GM12865 (cell line): ENCODE measurements at regions not wholly inside any gene's neighbourhood (a gene's known extent, or its start where the extent isn't known, plus 50 kb on each side); places are given as distances from the start of the nearest gene placed in this dataset.
A peak's percentile ranks its signal among the peaks of the same experiment; 100 is the strongest.

Experiments
- DNase-seq: peaks from one replicate; pipeline ENCODE4 v3.0.0; 2010; ENCODE audit warnings: low read depth
- H3K4me3 ChIP-seq: 2 replicates; pipeline ENCODE4 v1.5.1; 2011; ENCODE audit warnings: mild to moderate bottlenecking, low read depth, low read length, control low read depth
- CTCF ChIP-seq: IDR thresholded peaks from 2 replicates; pipeline ENCODE4 v1.5.1; 2011; ENCODE audit warnings: low read length, control low read depth, low read depth, inconsistent platforms; ENCODE audit not compliant: insufficient read depth; ENCODE audit errors: missing control alignments

DNA sequence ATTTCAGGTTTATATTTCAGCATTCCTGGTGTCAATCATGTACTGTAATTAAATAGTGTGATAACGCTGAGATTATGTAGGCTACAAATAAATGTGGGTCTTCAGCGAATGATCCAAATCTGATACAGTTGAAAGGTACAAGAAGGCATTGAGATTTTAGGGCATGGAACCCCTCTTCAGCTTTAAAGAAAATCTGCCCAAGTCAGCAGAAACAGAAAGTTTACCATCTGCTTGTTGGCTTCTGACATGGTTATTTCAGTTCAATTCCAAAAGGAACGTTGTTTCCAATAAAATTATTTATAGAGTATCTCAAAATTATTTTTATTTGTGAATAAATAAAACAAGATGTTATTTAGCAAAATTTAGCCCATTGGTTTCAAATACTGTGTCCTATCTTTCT is 400.2 kb upstream of the RORA start:
- no peak overlapping the region for H3K4me3 ChIP-seq
- no peak for TF ChIP-seq CTCF
- DNase-seq = no peak

DNA sequence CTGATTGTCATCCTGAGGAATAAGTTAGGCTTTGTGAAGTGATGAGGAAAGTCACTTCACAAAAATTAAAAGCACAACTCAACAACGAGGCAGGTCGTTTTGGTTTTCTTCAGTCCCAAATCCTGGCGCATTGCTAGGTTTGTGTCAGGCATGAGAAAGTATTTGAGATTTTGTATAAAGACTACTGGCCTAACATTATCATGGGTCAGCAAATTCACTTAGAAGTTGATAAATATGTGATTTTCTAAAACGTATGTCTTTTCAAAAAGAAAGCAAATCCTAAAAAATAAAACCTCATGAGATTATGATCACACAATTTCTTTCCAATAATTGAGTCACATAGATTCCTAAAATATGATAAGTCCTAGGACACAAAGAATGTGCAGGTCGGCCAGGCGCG is 395.8 kb upstream of the RORA start:
- TF ChIP-seq CTCF = no peak
- no peak overlapping the region for H3K4me3 ChIP-seq
- DNase-seq = no peak

- DNase-seq = no peak
- no peak for TF ChIP-seq CTCF
- no peak overlapping the region for H3K4me3 ChIP-seq
Observed at GRCh38 chr15:61623746-61624145, 394.6 kb upstream of the RORA start.

DNA sequence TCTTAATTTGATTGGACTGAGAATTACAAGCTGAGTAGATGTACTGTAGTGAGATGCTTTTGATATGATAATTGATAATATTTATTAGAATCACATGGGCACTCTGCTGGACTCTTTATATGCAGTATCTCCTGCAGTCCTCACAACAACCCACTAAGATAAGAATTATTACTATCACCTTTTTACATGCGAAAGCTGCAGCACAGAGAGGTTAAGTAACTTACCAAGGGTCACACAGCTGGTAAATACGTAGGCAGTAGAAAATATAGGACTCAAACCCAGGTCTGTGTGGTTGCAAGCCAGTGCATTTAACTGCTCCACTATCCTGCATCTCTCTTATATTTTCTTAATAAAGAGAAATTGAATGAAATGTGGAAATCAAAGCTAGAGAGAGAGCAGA is 392.8 kb upstream of the RORA start:
- no peak for DNase-seq

DNA sequence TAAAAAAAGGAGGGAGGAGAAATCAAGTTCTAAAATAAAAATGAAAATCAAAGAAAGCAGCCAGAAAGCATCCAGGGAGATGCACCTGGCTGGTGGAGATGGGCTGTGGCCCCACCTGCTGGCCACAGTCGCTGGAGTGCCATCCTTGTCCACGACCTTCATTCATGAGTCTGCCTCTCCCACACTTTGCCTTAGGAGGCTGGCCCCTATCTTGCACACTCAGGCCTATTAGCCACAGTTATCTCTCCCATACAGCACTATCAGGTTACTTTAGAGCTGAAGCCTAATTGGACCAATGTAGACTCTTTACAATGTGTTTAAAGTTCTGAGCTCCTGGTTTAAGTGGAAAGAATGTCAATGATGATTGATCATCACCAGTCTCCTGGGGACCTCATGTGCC is 392.0 kb upstream of the RORA start:
- no peak overlapping the region for H3K4me3 ChIP-seq
- DNase-seq = peak; percentile 28
- TF ChIP-seq CTCF = peak; percentile 43

More for the DNA sequence above, 392.8 kb upstream of the RORA start:
- no peak overlapping the region for H3K4me3 ChIP-seq
- no peak for TF ChIP-seq CTCF

- DNase-seq = no peak
- TF ChIP-seq CTCF = no peak
- H3K4me3 ChIP-seq = no peak overlapping the region
Observed at GRCh38 chr15:61620151-61620550, 391.0 kb upstream of the RORA start.

DNA sequence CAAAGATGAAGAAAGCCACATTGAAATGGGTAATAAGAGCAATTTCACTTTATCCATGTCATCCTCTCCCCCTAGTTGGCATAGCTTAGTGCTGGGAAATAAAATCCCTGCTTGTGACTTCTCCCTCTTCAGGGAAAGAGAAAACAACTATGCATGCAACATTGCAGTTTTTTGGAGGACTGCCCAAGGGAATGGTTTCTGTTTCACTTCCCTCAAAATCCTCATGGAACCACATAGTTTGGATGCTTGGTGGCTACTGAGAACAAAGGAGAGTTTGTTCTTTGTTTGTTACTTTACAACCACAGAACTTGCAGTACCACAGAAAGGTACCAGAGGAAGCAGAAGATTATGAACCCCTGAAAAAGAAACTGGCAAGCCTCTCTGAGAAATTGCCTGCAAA is 384.6 kb upstream of the RORA start:
- no peak overlapping the region for H3K4me3 ChIP-seq
- no peak for TF ChIP-seq CTCF
- DNase-seq = no peak
